ENCODE measurements at regions not wholly inside any gene's neighbourhood (a gene's known extent, or its start where the extent isn't known, plus 50 kb on each side); places are given as distances from the start of the nearest gene placed in this dataset.
A peak's percentile ranks its signal among the peaks of the same experiment; 100 is the strongest.
"Not testable (repeated sequence)": the region's sequence is repeated elsewhere in the genome, so short reads cannot be mapped to it uniquely, and the experiment has no call there.

DNA sequence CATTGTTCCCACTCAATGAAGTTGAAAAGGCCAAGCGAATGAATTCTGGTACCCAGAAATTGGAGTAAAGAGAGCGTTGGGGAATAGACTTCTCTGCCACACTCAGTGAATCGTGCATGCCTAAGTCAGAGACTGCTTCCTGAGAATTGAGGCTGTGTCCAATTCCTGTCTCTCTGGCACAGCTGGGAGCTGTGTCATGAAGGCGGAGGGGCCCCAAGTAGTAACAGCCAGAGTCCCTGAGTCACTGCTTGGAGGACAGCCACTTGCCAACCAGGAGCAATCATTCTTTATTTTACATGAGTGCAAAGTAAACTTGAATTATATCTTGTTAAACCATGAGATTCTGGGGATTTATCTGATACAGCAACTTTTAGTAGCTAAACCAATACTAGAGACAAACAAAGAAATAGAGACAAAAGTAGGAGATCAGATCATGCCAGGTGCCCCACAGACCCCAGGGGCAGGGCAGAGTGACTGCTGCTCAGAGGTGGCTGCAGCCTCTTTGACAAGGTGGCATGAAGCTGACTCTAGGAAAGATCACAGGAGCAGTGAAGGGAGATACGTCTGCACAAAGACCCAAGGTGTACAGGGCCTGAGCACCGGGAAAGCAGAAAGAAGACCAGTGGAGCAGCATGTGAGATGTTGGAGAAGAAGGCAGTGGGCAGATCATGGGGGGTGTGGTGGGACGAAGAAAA, 246.0 kb downstream of the GADD45G start:
- WGBS, 2 donors (ENCODE audit: low coverage in 1 of 2): 48 to 88% methylated on average over 1 to 7 of the region's 7 CpGs
- H3K27me3 ChIP-seq: no peaks in the 10 kb centered on the region
- in situ Hi-C loops (cut with MboI; ENCODE audit: low pct_ligation_motif_present in 1 of 4, low pct_unique_long_range_greater_than_20kb in 1 of 4, low sequenced_read_pairs in 3 of 4) (no loop called here), intact Hi-C loops (cut with DNase I; ENCODE audit: low total_unique reads) (no loop called here)
- H3K27ac ChIP-seq: no peak overlapping the region
- H3K4me3 ChIP-seq: no peak overlapping the region
- no peaks in the 10 kb centered on the region for H3K9me3 ChIP-seq
- TF ChIP-seq POLR2AphosphoS5 (IDR thresholded peaks at IDR 0.05): no peak
- TF ChIP-seq POLR2A (IDR thresholded peaks at IDR 0.05): no peak
- TF ChIP-seq, protein P1, sequence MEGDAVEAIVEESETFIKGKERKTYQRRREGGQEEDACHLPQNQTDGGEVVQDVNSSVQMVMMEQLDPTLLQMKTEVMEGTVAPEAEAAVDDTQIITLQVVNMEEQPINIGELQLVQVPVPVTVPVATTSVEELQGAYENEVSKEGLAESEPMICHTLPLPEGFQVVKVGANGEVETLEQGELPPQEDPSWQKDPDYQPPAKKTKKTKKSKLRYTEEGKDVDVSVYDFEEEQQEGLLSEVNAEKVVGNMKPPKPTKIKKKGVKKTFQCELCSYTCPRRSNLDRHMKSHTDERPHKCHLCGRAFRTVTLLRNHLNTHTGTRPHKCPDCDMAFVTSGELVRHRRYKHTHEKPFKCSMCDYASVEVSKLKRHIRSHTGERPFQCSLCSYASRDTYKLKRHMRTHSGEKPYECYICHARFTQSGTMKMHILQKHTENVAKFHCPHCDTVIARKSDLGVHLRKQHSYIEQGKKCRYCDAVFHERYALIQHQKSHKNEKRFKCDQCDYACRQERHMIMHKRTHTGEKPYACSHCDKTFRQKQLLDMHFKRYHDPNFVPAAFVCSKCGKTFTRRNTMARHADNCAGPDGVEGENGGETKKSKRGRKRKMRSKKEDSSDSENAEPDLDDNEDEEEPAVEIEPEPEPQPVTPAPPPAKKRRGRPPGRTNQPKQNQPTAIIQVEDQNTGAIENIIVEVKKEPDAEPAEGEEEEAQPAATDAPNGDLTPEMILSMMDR (IDR thresholded peaks at IDR 0.05): no peak
- no peak for TF ChIP-seq EP300 (IDR thresholded peaks at IDR 0.05; ENCODE audit: low read depth)
- H3K36me3 ChIP-seq: no peaks in the 10 kb centered on the region
- peaks cover 0 to 5% (median 0%) of the 10 kb centered on the region in 4 donors for H3K4me1 ChIP-seq
- peak; percentile 38 for DNase-seq

DNA sequence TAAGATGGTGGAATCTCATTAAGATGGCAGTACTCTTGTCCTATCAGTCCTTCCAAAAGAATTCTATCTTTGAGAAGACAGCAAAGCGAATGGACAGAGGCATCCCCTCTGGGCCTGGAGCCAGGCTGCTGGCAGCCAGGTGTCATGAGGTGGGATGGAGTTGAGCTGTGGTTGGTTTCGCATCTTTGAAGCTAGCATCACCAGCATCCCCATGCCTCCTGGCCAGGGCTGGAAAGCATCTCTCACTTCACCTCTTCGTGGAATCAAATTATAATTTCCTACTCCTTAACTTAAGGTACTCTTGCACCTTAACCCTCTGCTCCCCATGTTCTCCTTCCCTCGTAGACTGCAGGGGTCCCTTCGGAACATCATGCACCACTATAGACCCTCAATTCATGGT, 248.3 kb downstream of the GADD45G start:
- in situ Hi-C loops (cut with MboI; ENCODE audit: low pct_ligation_motif_present in 1 of 4, low pct_unique_long_range_greater_than_20kb in 1 of 4, low sequenced_read_pairs in 3 of 4): no loop called here

DNA sequence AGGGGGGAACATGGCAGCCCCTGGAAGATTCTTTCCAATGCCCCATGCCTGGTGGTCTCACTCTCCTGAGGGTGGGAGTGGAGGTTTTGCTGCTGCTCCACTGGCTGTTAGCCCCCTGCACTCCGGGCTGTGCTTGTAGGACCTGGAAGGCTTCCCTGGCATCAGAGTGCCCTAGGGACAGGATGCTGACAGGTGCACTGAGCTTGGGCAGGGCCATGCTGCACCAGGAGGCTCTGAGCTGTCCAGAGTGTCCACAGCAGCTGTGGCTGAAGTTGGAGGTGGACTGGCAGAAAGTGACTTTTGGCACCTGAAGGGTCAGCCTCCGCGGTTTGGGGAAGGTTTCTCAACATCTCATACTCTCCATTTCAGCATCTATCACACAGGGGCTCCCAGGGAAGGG, 249.1 kb downstream of the GADD45G start:
- in situ Hi-C loops (cut with MboI; ENCODE audit: low pct_ligation_motif_present in 1 of 4, low pct_unique_long_range_greater_than_20kb in 1 of 4, low sequenced_read_pairs in 3 of 4): no loop called here
- no peak overlapping the region for H3K4me3 ChIP-seq
- H3K9me3 ChIP-seq: no peaks in the 10 kb centered on the region
- H3K36me3 ChIP-seq: no peaks in the 10 kb centered on the region
- no peak overlapping the region for H3K27ac ChIP-seq
- H3K27me3 ChIP-seq: no peaks in the 10 kb centered on the region
- no peak for DNase-seq
- WGBS, 2 donors (ENCODE audit: low coverage in 1 of 2): 90 to 100% methylated on average over 2 to 3 of the region's 3 CpGs
- no peak for TF ChIP-seq EP300 (IDR thresholded peaks at IDR 0.05; ENCODE audit: low read depth)
- TF ChIP-seq, protein P1 (IDR thresholded peaks at IDR 0.05): no peak
- TF ChIP-seq POLR2AphosphoS5 (IDR thresholded peaks at IDR 0.05): no peak
- no peak for TF ChIP-seq POLR2A (IDR thresholded peaks at IDR 0.05)
- intact Hi-C loops (cut with DNase I; ENCODE audit: low total_unique reads): no loop called here
- peaks cover 0 to 5% (median 0%) of the 10 kb centered on the region in 4 donors for H3K4me1 ChIP-seq

More for the DNA sequence above, 248.3 kb downstream of the GADD45G start:
- Histone ChIP-seq H3K4me1 (peaks cover 0 to 5% (median 0%) of the 10 kb centered on the region in 4 donors), H3K9me3 (no peaks in the 10 kb centered on the region), H3K27me3 (no peaks in the 10 kb centered on the region), H3K27ac (no peak overlapping the region), H3K36me3 (no peaks in the 10 kb centered on the region), H3K4me3 (no peak overlapping the region)
- 70 to 87% methylated on average over 2 to 5 of the region's 5 CpGs for WGBS, 2 donors (ENCODE audit: low coverage in 1 of 2)
- TF ChIP-seq POLR2AphosphoS5 (IDR thresholded peaks at IDR 0.05): no peak
- TF ChIP-seq, protein P1 (IDR thresholded peaks at IDR 0.05): no peak
- no peak for TF ChIP-seq POLR2A (IDR thresholded peaks at IDR 0.05)
- no peak for TF ChIP-seq EP300 (IDR thresholded peaks at IDR 0.05; ENCODE audit: low read depth)
- intact Hi-C loops (cut with DNase I; ENCODE audit: low total_unique reads): no loop called here
- DNase-seq: no peak

DNA sequence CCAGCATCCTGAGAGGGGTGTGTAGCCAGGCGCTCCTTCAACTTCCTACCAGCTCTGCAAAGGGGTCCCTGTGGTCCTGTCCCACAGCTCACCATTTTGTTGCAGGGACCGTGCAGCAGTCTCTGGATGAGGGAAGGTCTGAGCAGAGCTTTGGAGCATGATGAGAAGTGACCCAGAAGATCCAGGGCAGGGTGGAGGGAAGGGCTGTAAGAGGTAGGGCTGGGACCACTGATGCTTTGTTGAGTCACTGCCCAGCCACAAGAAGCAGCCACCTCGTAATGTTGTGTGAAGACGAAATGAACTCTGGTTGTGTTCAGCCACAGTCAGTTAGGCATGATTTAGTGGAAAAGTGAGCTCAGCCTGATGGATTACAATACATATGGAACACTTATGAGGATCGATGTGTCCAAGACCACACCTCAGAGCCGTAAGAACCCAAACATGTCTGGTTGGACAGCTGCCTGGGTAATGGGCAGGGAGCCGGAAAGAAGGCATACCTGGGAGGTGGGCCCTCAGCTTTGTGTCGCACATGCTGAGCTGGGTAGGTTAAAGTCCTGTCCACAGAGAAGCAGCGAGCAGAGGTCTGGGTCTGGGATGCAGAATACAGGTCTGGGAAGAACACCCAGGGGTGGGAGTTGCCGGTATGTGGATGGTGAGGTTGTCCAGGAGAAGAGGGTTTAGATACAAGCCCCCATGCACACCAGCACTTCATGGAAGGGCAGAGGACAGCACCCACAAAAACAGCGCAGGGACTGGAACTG, 250.1 kb downstream of the GADD45G start:
- Histone ChIP-seq H3K36me3 (no peaks in the 10 kb centered on the region), H3K27ac (no peak overlapping the region), H3K27me3 (no peaks in the 10 kb centered on the region), H3K4me3 (no peak overlapping the region), H3K9me3 (no peaks in the 10 kb centered on the region), H3K4me1 (peaks cover 0 to 5% (median 0%) of the 10 kb centered on the region in 4 donors)
- intact Hi-C loops (cut with DNase I; ENCODE audit: low total_unique reads) (no loop called here), in situ Hi-C loops (cut with MboI; ENCODE audit: low pct_ligation_motif_present in 1 of 4, low pct_unique_long_range_greater_than_20kb in 1 of 4, low sequenced_read_pairs in 3 of 4) (no loop called here)
- WGBS, 2 donors (ENCODE audit: low coverage in 1 of 2): 86 to 87% methylated on average over 6 to 11 of the region's 11 CpGs
- no peak for DNase-seq
- TF ChIP-seq EP300 (IDR thresholded peaks at IDR 0.05; ENCODE audit: low read depth) (no peak), POLR2A (IDR thresholded peaks at IDR 0.05) (no peak), POLR2AphosphoS5 (IDR thresholded peaks at IDR 0.05) (no peak)
- TF ChIP-seq, protein P1 (IDR thresholded peaks at IDR 0.05): no peak

DNA sequence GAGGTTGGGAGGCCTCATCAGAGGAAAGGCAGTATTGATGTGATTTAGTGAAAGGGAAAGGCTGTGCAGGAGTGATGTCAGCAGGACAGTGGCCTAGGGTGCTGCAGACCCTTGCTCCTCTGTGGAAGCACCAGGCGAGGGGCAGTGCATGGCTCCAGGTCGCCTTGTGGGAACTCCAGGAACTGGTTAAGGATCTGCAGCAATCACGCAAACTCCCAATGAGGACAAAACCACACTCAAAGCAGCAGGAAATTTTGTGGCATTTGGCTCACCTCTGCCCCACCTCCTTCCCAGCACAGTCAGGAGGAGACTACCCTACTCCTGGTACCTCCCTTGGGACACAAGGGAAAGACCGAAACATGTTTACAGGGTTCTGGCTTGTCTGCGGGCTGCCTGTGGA, 251.5 kb downstream of the GADD45G start:
- DNase-seq; intact Hi-C loops (cut with DNase I; ENCODE audit: low total_unique reads); H3K27me3 ChIP-seq; in situ Hi-C loops (cut with MboI; ENCODE audit: low pct_ligation_motif_present in 1 of 4, low pct_unique_long_range_greater_than_20kb in 1 of 4, low sequenced_read_pairs in 3 of 4); H3K4me1 ChIP-seq; H3K4me3 ChIP-seq; H3K27ac ChIP-seq; H3K36me3 ChIP-seq; H3K9me3 ChIP-seq: not testable (repeated sequence)
- WGBS, 2 donors (ENCODE audit: low coverage in 1 of 2): 100% methylated on average over 5 of the region's 5 CpGs; no CpG with 5 or more reads in 1 of the 2 donors

DNA sequence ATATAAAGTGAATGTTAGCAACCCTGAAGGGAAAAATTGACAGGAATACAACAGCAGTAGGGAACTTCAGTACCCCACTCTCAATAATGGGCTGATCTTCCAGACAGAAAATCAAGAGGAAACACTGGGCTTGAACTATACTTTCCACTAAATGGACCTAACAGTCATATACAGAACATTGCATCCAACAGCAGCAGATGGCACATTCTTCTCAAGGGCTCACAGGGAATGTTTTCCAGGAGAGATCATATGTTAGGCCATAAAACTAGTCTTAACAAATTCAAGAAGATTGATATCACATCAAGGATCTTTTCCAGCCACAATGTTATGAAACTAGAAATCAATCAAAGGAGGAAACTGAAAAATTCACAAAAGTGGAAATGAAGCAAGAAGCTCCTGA, 252.1 kb downstream of the GADD45G start:
- H3K4me3 ChIP-seq; DNase-seq; in situ Hi-C loops (cut with MboI; ENCODE audit: low pct_ligation_motif_present in 1 of 4, low pct_unique_long_range_greater_than_20kb in 1 of 4, low sequenced_read_pairs in 3 of 4); H3K27ac ChIP-seq; intact Hi-C loops (cut with DNase I; ENCODE audit: low total_unique reads); H3K9me3 ChIP-seq; H3K36me3 ChIP-seq; H3K27me3 ChIP-seq; H3K4me1 ChIP-seq: not testable (repeated sequence)
